ENCODE measurements at regions not wholly inside any gene's neighbourhood (a gene's known extent, or its start where the extent isn't known, plus 50 kb on each side); places are given as distances from the start of the nearest gene placed in this dataset.

DNA sequence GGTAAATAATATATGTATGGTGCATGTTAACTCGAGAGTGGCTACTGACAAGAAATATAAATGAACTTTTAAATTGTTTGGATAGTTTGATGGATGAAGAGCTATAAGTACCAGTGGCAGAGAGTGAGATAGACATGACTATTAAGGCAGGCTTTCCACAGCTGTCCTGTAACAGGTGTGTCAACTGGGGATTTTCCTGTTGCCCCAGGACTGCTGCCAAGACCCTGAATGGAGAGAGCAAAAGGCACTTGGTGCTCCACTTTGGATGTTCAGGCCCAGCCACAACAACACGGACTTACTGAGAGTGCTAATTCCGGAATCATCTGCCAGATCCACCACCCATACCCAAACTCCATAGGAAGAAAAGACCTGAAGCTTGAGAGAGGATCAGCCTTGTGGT lies 215.1 kb downstream of the SEC61B start:
- H3K27me3 ChIP-seq (ENCODE audit: control insufficient read depth, insufficient read depth, low read length) = no peaks in the 10 kb centered on the region
- DNase-seq = no peak
- no peak overlapping the region for H3K4me3 ChIP-seq (ENCODE audit: insufficient read depth, low read depth, low read length)
- no peaks in the 10 kb centered on the region for H3K36me3 ChIP-seq (replicated peaks; ENCODE audit: control insufficient read depth, insufficient read depth, low read length)

DNA sequence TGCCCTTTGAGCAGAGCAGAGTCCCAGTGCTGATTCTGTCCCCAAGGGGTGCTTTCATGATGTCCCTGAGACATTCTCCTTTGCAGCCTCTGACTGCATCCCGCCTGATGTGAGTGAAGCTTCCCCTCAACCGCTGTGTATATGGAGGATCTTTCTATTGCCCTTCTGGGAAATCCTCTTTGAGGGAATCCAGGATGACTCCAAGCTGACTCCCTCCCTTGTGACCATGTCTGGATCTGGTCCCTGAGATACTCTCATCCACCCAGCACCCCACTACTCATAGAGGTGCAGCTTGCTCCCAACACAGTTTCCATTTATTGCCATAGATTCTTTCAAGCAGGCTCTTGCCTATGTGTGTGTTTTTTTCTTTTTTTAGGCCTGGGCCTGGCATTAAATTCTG lies 216.5 kb downstream of the SEC61B start:
- no peak overlapping the region for H3K4me3 ChIP-seq (ENCODE audit: insufficient read depth, low read depth, low read length)
- no peaks in the 10 kb centered on the region for H3K27me3 ChIP-seq (ENCODE audit: control insufficient read depth, insufficient read depth, low read length)
- H3K36me3 ChIP-seq (replicated peaks; ENCODE audit: control insufficient read depth, insufficient read depth, low read length) = no peaks in the 10 kb centered on the region
- DNase-seq = no peak

DNA sequence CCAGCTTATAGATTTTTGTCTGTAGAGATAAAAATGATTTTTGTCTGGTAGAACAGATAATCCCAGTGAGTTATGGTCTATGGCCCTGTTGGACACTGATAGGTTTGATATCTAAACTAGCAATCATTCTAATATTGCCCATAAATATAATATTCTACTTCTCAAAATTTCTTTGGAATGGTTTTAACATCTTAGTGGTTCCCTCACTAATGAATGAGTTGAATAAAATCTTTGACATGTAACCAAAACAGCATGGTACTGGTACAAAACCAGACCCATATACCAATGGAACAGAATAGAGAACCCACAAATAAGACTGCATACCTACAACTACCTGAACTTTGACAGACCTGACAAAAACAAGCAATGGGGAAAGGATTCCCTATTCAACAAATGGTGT lies 219.7 kb downstream of the SEC61B start:
- no peak for DNase-seq
- no peak overlapping the region for H3K4me3 ChIP-seq (ENCODE audit: insufficient read depth, low read depth, low read length)
- no peaks in the 10 kb centered on the region for H3K27me3 ChIP-seq (ENCODE audit: control insufficient read depth, insufficient read depth, low read length)
- no peaks in the 10 kb centered on the region for H3K36me3 ChIP-seq (replicated peaks; ENCODE audit: control insufficient read depth, insufficient read depth, low read length)

DNA sequence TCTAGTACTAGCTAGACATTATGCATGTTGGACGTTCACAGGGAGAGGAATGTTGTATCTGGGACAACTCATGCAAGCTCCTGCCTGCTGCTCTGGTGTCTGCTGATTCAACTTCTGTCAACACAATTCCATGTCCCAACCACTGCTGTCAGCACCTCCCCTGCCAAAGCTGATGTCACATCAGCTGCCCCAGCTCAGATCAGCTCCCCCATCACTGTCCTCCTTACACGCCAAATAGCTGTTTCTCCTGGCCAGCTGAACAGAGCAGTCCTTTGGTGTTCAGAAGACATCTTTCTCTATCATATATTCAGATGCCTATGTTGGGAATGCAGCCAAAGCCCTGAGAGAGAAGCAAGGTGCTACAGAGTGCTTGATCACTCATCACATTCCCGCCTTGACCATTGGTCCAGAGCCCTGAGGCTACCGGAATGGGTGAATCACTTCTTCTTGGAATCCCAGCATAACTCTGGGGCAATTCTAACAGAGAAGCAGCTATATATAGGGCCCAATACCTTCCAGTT lies 223.3 kb downstream of the SEC61B start:
- Histone ChIP-seq H3K4me3 (ENCODE audit: insufficient read depth, low read depth, low read length) (no peak overlapping the region), H3K27me3 (ENCODE audit: control insufficient read depth, insufficient read depth, low read length) (no peaks in the 10 kb centered on the region), H3K36me3 (replicated peaks; ENCODE audit: control insufficient read depth, insufficient read depth, low read length) (no peaks in the 10 kb centered on the region)
- DNase-seq = no peak

DNA sequence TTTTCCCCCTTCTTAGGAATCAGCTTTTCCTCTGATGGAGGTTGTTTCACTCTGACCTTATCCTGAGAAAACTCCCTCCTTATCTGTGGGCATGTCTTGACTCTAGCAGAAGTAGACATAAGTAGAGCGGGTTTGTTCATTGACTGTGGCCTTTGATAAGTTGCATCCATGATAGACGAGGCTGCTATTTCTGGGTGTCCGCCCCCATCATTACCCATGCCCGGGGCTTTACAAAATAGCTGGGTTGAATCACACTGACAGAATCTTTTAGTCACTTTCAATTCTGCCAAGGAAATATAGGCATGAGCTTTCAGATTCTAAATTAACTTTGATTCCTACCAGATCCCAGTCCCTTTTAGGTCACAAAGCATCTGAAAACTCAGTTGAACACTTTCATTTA lies 223.8 kb downstream of the SEC61B start:
- no peaks in the 10 kb centered on the region for H3K36me3 ChIP-seq (replicated peaks; ENCODE audit: control insufficient read depth, insufficient read depth, low read length)
- DNase-seq = no peak
- H3K27me3 ChIP-seq (ENCODE audit: control insufficient read depth, insufficient read depth, low read length) = no peaks in the 10 kb centered on the region
- H3K4me3 ChIP-seq (ENCODE audit: insufficient read depth, low read depth, low read length) = no peak overlapping the region

DNA sequence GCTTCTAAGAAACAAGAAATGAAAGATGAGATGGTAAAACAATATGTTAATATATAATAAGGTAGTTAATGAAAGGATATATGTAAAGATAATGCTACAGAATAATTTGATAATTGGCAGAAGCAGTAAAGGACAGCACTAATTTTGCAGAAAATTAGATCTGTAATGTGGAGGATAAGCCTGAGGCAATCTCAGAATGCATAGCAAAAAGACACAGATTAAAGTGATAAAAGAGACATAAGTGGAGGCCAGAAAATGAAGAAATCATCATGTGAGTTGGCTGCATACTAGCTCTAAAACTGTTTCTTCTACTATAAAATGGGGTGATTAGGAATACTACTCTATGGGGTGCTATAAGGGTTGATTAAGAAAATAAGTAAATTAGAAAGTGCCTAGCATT lies 225.9 kb downstream of the SEC61B start:
- no peak overlapping the region for H3K4me3 ChIP-seq (ENCODE audit: insufficient read depth, low read depth, low read length)
- H3K27me3 ChIP-seq (ENCODE audit: control insufficient read depth, insufficient read depth, low read length) = no peaks in the 10 kb centered on the region
- DNase-seq = no peak
- H3K36me3 ChIP-seq (replicated peaks; ENCODE audit: control insufficient read depth, insufficient read depth, low read length) = no peaks in the 10 kb centered on the region

DNA sequence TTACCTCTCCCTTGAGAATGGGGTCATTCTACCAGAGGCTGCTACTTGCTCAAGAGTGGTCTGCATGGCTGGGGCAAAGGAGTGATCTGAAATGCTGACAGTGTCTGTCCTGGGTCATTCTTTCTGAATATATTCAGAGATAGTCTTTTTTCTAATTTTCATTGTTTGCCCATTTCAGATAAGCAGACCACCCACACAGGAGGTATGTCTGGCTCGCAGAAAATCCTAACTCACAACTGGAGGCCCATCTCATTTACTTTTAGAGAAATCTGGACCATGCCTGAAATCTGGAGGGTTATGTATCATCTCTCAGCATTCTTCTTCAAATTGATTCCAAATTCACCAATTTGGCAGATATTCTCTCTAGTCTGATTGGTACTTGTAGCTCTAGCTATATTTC lies 227.6 kb downstream of the SEC61B start:
- no peak for DNase-seq
- H3K36me3 ChIP-seq (replicated peaks; ENCODE audit: control insufficient read depth, insufficient read depth, low read length) = no peaks in the 10 kb centered on the region
- H3K27me3 ChIP-seq (ENCODE audit: control insufficient read depth, insufficient read depth, low read length) = no peaks in the 10 kb centered on the region
- no peak overlapping the region for H3K4me3 ChIP-seq (ENCODE audit: insufficient read depth, low read depth, low read length)

DNA sequence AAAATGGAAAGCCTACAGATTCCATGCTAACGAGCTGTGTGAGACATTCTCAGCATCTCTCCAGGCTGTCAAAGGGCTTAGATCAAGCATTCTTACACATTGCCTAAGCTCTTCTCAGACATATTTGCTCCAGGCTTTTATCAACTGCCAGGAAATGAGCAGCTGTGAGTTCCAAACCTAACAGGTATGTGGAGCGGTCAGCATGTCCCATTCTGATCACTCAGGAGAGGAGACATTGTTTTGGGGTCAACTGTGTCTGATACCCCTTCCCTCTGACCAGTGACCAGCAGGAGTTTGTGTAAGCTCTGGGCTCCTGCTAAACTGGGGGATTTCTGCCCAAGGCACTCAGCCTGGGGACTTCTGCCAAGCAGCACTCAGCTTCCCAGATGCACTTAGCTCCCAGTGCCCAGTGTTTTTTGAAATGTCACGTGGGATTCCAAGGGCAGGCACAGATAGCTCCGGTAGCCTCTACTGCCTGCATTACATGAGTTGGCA lies 229.1 kb downstream of the SEC61B start:
- no peaks in the 10 kb centered on the region for H3K36me3 ChIP-seq (replicated peaks; ENCODE audit: control insufficient read depth, insufficient read depth, low read length)
- no peak for DNase-seq
- H3K27me3 ChIP-seq (ENCODE audit: control insufficient read depth, insufficient read depth, low read length) = no peaks in the 10 kb centered on the region
- no peak overlapping the region for H3K4me3 ChIP-seq (ENCODE audit: insufficient read depth, low read depth, low read length)

DNA sequence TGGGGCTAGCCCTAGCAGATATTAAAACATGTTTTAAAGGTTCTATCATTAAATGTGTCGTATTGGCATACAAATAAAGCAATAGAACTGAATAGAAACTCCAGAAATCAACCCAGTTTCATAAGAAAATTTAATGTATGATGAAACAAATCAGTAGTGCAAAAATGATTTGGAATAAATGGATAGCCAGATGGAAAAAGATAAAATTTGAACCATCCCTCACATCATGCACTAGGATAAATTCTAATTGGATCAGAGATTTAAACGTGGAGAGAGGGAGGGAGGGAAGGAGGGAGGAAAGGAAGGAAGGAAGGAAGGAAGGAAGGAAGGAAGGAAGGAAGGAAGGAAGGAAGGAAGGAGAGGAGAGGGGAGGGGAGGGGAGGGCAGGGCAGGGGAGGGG lies 235.3 kb downstream of the SEC61B start:
- no peak for DNase-seq
- H3K36me3 ChIP-seq (replicated peaks; ENCODE audit: control insufficient read depth, insufficient read depth, low read length) = no peaks in the 10 kb centered on the region
- H3K27me3 ChIP-seq (ENCODE audit: control insufficient read depth, insufficient read depth, low read length) = no peaks in the 10 kb centered on the region
- H3K4me3 ChIP-seq (ENCODE audit: insufficient read depth, low read depth, low read length) = no peak overlapping the region

DNA sequence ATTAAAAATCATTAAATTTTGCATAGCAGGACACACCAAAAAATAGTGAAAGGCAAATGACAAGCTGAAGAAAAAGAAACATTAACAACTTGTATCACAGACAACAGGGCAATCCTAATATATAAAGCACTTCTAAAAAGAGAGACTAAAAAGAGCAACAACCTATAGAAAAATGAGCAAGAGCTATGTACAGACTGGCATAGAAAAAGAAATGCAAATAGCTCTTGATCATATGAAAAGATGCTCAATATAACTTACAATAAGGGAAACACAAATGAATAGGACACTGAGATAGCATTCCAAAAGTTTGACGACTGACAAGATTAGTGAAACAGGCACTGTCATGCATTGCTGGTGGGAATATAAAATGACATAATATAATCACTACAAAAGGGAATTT lies 235.9 kb downstream of the SEC61B start:
- H3K36me3 ChIP-seq (replicated peaks; ENCODE audit: control insufficient read depth, insufficient read depth, low read length) = no peaks in the 10 kb centered on the region
- no peak for DNase-seq
- H3K4me3 ChIP-seq (ENCODE audit: insufficient read depth, low read depth, low read length) = no peak overlapping the region
- H3K27me3 ChIP-seq (ENCODE audit: control insufficient read depth, insufficient read depth, low read length) = no peaks in the 10 kb centered on the region

DNA sequence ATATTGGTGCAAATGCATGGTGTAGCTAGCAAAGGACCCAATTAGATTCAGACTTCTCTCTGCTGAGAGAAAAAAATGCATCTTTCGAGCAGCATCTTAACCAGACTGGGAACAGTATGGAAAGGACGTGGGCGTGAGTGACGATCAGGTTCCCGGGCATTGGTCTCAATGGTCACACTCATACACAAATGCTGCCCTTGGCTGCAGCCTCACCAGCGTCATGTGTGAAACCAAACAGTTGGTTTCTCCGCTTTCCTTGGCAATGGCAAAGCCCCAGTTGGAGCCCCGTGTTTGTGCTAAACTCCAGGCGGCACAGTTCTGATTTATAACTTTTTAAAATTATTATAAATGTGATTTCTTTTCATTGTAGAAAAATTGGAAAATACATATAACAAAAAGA lies 237.8 kb downstream of the SEC61B start:
- Histone ChIP-seq H3K4me3 (ENCODE audit: insufficient read depth, low read depth, low read length) (no peak overlapping the region), H3K36me3 (replicated peaks; ENCODE audit: control insufficient read depth, insufficient read depth, low read length) (no peaks in the 10 kb centered on the region), H3K27me3 (ENCODE audit: control insufficient read depth, insufficient read depth, low read length) (no peaks in the 10 kb centered on the region)
- no peak for DNase-seq

DNA sequence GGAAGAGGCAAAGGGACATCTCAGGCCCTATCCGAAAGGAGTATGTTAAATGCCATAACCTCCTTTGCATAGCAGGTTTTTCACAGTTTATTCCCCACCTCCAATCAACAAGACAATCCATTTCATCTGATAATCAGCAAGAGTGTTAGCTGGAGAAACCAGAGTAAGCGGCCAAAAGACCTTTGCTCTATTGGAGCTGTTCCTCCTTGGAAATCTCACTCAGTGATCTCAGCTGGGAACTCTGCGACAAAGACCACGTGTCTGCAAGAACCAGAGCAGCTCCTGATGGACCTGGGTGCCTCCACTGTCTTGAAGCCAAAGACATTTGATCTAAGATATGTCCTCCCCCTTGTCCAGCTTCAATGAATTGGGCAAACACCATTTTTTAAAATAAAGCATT lies 241.0 kb downstream of the SEC61B start:
- no peak for DNase-seq
- H3K4me3 ChIP-seq (ENCODE audit: insufficient read depth, low read depth, low read length) = no peak overlapping the region
- no peaks in the 10 kb centered on the region for H3K27me3 ChIP-seq (ENCODE audit: control insufficient read depth, insufficient read depth, low read length)
- no peaks in the 10 kb centered on the region for H3K36me3 ChIP-seq (replicated peaks; ENCODE audit: control insufficient read depth, insufficient read depth, low read length)

DNA sequence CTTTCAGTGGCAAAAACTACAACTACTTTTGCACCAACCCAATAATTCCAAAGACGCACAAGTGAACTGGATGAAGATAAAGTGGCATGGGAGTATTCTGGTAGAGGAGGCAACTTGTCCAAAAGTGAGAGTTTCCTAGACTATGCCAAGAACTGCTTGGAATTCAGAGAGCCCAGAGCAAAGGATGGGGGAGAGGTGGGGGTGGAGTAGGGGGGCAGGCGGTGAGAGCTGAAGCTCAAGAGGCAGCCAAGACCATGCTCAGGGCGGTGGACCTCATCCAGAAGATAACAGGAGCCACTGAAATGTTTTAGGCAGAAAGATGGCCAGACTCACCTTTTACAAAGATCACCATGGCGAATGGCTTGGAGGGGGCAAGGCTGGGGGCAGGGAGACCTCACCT lies 242.5 kb downstream of the SEC61B start:
- no peaks in the 10 kb centered on the region for H3K36me3 ChIP-seq (replicated peaks; ENCODE audit: control insufficient read depth, insufficient read depth, low read length)
- no peak overlapping the region for H3K4me3 ChIP-seq (ENCODE audit: insufficient read depth, low read depth, low read length)
- H3K27me3 ChIP-seq (ENCODE audit: control insufficient read depth, insufficient read depth, low read length) = no peaks in the 10 kb centered on the region
- no peak for DNase-seq

DNA sequence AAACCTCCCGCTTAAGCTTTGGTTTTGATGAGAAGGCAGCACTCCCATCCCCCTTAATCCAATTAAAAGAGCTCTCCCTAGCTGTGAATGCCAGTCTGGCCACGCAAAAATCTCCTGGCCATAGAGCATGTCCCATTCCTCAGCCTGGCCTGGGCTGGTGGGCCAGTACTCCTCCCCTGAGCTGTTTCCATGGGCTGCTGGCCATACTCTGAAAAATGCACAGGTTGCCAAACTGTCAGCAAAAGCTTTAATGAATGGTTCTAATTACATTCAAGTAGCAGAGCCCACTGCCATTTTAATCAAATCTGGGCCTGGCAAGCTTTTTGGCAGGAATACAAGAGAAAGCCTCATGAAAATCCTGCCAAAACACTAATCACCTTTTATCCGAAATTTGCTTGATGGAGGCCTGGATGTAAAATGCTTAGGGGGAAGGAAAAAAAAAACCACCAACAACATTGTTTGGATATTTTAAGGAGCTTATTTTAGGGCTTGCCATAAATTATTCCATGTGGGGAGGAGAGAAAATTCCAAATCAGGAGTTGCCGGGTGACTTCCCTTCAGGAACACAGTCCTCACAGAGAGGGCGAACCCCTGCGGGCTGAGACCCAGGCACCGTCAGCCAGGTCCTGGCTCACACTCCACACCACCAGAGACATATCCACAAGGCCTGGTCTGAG lies 243.3 kb downstream of the SEC61B start:
- Histone ChIP-seq H3K4me3 (ENCODE audit: insufficient read depth, low read depth, low read length) (no peak overlapping the region), H3K36me3 (replicated peaks; ENCODE audit: control insufficient read depth, insufficient read depth, low read length) (no peaks in the 10 kb centered on the region), H3K27me3 (ENCODE audit: control insufficient read depth, insufficient read depth, low read length) (no peaks in the 10 kb centered on the region)
- no peak for DNase-seq

DNA sequence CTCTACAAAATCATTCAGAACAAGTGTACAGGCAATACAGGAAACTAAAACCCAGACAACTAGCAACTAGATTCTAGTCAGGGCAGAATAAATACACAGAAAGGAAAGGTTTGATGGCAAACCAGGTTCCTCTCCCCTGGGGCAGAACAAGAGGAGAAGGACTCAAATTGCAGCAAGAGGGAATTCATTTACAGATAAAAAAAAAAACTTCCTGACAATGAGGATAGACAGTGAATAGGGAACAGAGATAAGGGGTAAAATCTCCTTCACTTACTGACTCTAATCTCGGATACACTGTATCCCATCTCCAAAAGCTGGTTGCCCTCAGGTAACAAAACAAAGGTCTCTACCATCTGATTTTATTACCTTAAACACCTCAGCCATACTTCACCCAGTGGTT lies 244.0 kb downstream of the SEC61B start:
- H3K27me3 ChIP-seq (ENCODE audit: control insufficient read depth, insufficient read depth, low read length) = no peaks in the 10 kb centered on the region
- no peak for DNase-seq
- H3K36me3 ChIP-seq (replicated peaks; ENCODE audit: control insufficient read depth, insufficient read depth, low read length) = no peaks in the 10 kb centered on the region
- H3K4me3 ChIP-seq (ENCODE audit: insufficient read depth, low read depth, low read length) = no peak overlapping the region

DNA sequence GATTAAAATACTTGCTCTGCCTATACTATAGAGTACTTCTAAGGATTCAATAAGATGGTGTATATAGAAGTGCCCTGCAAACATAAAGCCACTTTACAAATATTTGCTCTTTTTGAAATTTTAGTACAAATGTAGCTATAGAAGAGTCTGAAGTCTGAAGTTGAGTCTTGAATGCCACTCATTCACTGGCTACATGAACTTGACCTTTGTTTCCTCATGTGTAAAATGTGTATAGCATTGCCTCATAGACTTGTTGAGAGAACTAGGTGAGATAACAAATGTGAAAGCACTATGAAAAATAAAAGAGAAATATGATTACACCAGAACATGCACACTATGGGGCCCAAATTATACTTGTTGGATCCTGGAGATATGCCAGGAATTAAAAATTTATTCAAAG lies 244.7 kb downstream of the SEC61B start:
- Histone ChIP-seq H3K36me3 (replicated peaks; ENCODE audit: control insufficient read depth, insufficient read depth, low read length) (no peaks in the 10 kb centered on the region), H3K27me3 (ENCODE audit: control insufficient read depth, insufficient read depth, low read length) (no peaks in the 10 kb centered on the region), H3K4me3 (ENCODE audit: insufficient read depth, low read depth, low read length) (no peak overlapping the region)
- DNase-seq = no peak

Data from H7 (cell line).